ENCODE measurements at regions not wholly inside any gene's neighbourhood (a gene's known extent, or its start where the extent isn't known, plus 50 kb on each side); places are given as distances from the start of the nearest gene placed in this dataset.
"Not testable (repeated sequence)": the region's sequence is repeated elsewhere in the genome, so short reads cannot be mapped to it uniquely, and the experiment has no call there.

DNA sequence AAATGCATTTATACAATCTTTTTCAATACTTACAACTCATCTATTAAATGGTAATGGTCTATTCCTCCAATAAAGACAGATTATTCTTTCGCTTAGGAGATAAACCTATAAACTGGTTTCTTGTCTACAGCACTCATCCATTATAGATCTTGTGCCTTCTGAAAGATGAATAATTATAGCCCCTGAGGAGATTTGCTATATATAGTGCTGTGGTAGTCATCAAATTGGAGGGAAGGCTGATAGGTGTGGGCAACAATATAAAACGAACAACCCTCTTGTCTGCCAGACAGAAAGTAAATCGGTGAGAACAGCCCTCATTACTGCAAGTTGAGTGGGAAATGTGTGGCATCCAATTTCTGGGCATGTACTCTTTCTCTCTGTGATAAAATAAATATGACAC, 292.5 kb upstream of the CNR1 start:
- DNase-seq (ENCODE audit: low read depth, low spot score) = no peak

DNA sequence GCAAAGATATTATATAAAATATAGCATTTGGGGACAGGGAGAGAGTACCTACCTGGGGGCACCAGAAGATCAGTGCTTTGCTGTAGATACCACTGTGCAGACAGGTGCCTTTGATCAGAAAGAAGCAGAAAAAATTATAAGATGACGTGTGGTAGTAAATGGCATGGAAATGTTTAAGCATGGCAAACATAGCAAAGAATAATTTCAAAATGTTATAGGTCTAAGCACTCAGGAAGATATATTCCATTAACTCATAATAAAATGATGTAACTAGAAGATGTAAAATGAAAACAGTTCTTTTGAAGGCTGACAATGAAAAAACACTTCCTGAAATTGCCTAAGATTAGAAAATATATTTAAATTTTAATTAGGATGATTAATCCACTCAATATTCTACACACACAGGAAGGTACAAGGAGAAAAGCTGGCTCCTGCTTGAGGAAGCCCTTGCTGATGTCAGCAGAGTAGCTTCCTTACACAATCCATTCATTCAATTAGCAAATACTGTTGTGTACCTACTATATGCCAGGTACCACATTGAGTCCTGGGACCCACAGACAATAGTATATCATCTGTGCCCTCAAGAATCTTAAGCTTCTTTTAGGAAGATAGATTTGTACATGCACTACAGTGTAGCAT, 290.2 kb upstream of the CNR1 start:
- DNase-seq (ENCODE audit: low read depth, low spot score) = no peak

DNA sequence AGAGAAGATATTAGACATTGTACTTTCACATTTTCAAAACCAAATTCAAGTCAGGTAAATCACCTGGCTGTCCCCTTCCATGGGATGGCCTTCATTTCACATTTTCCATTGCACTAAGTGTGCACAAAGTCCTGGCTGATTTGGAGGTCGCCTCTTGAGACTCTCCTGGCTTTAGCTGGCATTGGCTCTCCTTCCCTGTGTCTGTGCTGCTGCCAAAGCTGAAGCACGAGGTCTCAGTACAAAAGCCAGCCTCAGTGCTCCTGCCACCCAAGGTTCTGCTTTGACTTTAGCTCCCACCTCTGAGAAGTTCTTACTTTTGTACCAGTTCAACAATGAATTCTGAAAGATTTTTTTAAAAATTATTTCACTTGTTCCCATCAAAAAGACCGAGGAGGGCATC, 289.2 kb upstream of the CNR1 start:
- no peak for DNase-seq (ENCODE audit: low read depth, low spot score)

DNA sequence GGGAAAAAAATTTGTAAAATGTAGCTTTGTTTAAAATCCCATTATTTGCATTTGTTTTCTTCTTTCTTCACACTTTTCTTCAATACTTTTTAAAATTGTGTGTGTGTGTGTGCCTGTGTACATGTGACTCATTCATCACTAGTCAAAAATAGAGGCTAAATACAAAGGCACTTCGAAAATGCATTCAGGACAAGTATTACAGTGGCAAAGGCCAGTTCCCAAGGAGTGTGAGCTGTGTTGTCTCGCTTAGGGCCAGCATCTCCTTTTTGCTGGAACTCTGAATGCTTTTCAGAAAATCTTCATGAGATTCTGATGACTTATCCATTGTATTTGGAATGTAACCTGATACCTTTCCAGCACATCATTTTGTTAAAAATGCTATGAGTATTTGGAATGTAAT, 288.5 kb upstream of the CNR1 start:
- no peak for DNase-seq (ENCODE audit: low read depth, low spot score)

DNA sequence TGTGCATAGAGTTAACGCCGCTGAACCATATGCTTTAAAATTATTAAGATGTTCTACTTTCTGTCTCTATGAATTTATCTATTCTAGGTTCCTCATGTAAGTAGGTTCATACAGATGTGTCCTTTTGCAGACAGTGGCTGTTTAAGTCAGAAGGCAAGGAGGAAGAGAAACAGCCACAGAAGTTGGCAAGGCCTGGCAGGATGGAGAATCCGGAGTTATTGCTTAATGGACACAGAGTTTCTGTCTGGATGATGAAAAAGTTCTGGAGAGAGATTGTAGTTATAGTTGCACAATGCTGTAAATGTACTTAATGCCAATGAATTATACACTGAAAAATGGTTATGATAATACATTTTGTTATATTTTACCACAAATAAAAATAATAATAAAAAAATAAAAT, 283.6 kb upstream of the CNR1 start:
- no peak for DNase-seq (ENCODE audit: low read depth, low spot score)

DNA sequence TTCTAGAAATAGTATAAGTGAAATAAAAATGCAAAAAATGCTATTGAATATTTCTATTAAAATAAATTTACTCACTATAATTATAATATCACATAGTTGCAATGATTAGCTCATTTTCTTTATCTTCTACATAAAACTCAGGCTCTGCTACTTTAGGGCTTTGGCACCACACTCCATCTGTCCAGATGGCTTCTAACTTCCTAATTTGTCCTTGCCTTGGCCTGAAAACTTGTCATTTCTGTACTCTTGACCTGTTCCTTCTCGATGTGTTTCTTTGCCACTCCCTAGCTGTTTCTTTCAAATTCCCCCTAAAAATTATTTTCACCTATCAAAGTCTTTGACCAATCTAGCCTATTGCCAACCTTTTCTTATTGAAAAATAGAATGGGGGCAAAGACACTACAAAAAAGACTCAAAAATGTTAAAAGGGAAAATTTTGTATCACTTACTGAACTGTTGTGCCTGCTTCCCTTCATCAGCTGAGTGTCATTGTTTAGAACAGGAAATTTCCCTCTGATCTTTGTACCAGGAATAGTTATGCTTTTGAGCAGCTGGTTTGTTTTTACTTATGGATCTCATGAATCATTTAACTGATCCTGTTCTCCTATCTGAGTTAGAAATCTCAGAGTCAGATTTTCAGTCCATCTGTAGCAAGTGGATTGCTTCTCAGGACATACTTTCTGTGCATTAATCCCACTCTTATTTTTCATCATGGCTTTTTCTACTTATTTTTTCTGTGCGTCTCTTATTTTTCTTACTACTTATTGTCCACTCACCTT, 279.2 kb upstream of the CNR1 start:
- DNase-seq (ENCODE audit: low read depth, low spot score) = no peak

DNA sequence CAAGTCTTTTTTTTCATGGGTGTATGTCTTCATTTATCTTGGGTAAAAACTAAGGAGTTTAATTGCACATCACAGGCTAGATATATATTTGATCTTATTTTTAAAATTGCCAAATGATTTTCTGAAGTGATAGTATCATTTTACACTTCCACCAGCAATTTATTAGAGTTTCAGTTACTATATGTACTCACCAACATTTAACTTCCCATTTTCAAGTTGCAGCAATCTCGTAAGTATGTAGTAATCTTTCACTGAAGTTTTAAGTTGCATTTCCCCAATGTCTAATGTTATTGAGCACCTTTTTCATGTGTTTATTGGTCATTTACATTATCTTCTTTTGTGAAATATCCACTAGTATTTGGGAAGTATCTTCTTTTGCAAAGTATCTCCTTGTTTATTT, 277.4 kb upstream of the CNR1 start:
- no peak for DNase-seq (ENCODE audit: low read depth, low spot score)

DNA sequence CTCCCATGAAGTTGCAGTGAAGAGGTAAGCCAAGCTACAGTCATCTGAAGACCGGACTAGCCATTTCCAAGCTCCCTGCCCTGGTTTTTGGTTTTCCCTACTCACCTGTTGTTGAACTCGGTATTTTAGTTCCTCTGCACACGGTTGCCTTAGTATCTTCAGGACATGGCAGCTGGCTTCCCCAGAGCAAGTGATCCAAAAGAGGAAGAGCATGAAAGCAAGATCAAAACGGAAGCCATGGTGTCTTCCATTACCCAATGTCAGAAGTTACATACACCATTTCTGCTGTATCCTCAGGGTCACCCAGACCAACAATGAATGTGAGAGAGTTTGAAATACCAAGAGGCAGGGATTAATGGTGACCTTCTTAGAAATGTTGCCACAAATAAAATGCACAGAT, 276.6 kb upstream of the CNR1 start:
- no peak for DNase-seq (ENCODE audit: low read depth, low spot score)

DNA sequence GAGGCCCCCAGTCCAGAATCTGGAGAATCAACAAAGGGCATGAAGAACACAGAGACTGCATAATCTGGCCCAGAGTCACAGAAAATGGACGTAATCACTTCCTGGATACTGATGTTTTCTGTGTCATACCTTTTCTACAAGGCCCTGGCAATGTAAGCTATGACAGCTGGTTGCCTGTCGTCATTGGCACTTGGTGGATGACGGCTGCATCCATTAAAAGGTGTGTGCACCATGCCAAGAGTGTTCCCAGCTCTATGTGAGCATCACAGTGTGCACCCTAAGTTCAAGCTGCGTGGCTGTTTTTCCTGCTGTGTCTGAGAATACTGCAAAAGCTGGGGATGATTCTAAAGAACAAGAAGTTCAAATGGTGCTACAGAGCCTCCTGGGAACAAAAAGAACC, 275.2 kb upstream of the CNR1 start:
- DNase-seq (ENCODE audit: low read depth, low spot score) = no peak

DNA sequence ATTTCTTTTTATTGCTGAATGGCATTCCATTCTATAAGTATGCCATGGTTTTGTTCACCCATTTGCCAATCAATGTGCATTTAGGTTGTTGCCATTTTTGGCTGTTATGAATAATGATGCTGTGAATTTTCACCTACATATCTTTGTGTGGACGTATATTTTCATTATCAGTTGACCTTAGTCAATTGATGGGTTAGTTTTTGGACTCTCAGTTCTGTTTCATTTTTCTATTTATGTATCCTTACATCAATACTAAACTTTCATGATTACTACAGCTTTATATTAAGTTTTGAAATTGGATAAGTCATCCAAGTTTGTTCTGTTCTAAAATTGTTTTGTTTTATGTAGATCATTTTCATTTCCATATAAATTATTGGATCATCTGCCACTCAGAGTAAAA, 261.9 kb upstream of the CNR1 start:
- DNase-seq (ENCODE audit: low read depth, low spot score) = no peak

DNA sequence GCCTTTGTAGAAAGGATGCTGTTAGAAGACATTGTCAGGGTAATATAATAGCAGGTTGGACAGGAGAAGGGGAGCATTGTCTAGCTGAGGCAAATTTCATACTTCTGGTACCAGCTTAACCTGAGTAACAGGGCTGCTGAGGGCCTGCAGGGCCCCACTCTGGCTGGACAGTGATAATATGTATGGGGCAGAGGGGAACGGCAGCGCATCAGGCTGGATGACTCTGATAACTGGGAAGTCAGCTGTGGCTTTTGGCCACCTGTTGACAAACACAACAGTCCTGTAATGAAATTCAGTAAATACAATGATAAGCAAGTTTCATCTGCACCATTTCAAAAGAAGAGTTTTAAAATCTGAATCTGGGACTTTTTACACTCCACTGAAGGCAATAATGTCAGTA, 259.9 kb upstream of the CNR1 start:
- DNase-seq (ENCODE audit: low read depth, low spot score) = no peak

DNA sequence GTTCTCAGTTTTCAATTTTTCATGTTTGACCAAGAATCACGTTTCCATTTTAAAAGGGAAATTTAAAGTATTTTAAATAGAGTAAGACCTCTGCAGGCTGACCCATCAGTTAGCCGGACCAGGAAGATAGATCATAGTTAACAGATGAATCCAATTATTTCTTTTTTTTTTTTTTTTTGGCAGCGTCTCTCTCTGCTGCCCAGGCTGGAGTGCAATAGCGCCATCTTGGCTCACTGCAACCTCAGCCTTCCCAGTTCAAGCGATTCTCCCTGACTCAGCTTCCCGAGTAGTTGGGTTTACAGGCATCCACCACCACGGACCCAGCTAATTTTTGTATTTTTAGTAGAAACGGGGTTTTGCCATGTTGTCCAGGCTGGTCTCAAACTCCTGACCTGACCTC, 256.7 kb upstream of the CNR1 start:
- DNase-seq (ENCODE audit: low read depth, low spot score) = no peak

DNA sequence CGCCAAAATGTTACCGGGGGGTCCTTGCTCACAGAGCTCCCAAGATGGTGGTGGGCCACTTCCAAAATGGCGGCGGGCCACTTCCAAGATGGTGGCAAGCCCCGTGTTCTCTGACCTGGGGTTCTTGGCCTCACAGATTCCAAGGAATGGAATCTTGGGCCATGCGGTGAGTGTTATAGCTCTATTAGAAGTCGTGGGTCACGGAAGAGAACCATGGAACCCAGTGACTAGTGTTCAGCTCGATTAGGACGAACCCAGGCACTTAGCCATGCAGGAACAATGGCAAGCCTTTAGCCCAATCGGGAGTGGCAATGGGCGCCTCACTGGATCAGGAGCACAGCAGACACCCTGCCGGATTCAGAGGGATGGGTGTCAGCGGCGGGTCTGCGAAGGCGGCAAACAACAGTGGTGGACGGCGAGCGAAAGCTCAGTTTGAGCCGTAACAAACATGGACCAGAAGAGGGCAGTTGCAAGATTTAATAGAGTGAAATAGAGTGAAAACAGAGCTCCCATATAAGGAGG, 254.9 kb upstream of the CNR1 start:
- not testable (repeated sequence) for DNase-seq (ENCODE audit: low read depth, low spot score)

DNA sequence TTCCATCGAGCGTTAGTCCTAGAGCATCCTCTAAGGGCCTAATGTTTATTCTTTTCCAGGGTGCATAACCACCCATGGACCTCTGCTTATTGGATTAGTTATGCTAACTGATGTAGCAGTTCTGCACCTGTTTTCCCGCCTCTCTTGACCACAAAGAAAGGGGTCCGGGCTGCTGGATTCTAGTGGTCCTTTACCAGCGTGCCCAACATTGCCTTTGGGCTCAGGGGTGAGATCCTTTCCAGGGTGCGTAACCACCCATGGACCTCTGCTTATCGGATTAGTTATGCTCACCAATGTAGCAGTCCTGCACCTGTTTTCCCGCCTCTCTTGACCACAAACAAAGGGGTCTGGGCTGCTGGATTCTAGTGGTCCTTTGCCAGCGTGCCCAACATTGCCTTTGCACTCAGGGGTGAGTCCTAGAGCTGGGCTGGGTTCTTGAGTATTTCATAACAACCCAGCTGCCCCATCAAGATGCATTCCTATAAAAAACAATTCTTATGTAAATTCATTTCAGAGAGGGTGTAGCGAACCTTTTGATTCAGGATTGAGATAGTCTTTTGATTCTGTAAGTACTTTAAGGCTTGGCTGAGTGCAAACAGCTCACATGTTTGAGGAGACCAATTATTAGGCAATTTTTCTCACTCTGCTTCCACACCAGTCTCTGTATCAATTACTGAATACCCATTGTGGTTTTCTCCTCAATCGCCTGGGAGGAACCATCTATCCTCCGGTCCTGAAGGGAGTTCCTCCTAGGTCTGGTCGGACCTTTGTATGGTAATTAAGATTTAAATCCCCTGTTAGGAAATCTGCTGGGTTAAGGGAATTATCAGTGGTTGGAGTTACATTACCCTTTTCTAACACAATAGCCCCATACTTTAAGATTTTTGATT, 253.0 kb upstream of the CNR1 start:
- not testable (repeated sequence) for DNase-seq (ENCODE audit: low read depth, low spot score)

DNA sequence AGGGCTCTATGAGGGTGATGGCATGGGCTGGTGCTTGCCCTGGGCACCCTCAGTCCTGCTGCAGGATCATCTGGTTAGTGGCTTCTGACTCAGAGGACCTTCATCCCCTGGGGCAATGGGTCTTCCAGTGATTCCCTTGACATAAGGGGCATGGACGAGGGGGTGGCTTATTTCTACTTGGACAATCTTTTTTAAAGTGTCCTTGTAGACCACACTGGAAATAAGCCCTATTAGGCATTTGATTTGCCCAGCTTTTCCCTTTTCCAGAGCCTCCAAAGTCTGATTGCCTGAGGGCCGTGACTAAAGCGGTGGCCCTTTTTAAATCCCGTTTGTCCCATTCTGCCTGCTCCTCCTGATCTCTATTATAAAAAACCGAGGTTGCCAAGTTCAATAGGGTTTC, 251.2 kb upstream of the CNR1 start:
- DNase-seq (ENCODE audit: low read depth, low spot score) = not testable (repeated sequence)

DNA sequence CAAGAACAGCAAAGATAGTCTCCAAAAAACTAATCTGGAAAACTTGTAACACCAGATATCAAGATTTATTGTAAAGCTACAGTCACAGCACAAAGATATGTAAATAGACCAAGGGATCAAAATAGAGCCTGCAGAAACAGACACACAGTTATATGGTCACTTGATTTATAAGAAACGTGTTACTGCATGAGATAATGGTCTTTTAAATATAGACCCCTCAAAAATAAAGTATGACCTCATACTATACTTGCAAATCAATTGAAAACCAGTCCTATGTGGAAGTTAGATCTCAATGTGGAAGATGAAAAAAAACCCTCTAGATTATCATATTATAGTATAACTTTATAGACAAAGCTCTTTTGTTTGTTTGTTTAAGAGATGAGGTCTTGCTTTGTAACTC, 247.3 kb upstream of the CNR1 start:
- no peak for DNase-seq (ENCODE audit: low read depth, low spot score)

DNA sequence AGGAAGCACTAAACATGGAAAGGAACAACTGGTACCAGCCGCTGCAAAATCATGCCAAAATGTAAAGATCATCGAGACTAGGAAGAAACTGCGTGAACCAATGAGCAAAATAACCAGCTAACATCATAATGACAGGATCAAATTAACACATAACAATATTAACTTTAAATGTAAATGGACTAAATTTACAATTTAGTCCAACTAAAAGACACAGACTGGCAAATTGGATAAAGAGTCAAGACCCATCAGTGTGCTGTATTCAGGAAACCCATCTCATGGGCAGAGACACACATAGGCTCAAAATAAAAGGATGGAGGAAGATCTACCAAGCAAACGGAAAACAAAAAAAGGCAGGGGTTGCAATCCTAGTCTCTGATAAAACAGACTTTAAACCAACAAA, 242.2 kb upstream of the CNR1 start:
- DNase-seq (ENCODE audit: low read depth, low spot score) = not testable (repeated sequence)

DNA sequence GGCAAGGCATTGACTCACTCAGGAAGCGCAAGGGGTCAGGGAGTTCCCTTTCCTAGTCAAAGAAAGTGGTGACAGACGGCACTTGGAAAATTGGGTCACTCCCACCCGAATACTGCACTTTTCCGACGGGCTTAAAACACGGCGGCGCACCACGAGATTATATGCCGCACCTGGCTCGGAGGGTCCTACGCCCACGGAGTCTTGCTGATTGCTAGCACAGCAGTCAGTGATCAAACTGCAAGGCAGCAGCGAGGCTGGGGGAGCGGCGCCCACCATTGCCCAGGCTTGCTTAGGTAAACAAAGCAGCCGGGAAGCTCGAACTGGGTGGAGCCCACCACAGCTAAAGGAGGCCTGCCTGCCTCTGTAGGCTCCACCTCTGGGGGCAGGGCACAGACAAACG, 240.5 kb upstream of the CNR1 start:
- DNase-seq (ENCODE audit: low read depth, low spot score) = not testable (repeated sequence)

DNA sequence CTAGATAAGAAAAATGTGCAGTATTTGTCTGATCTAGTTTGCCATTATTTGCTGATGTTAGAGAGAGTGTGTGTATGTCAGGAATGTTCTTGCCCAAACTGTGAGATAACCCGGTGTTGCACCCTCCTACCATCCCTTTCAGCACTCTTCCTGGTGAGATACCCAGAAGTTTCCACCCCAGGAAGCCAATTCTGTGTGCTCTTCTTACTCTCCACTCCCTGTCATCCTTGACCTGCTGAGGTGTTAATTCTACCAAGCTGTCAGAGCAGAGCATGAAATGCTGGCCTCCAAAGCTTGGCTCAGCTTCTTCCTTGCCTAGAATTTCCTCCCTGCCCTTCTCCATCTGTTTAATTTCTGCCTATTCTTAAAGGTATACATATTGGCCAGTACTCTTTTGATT, 237.3 kb upstream of the CNR1 start:
- no peak for DNase-seq (ENCODE audit: low read depth, low spot score)

DNA sequence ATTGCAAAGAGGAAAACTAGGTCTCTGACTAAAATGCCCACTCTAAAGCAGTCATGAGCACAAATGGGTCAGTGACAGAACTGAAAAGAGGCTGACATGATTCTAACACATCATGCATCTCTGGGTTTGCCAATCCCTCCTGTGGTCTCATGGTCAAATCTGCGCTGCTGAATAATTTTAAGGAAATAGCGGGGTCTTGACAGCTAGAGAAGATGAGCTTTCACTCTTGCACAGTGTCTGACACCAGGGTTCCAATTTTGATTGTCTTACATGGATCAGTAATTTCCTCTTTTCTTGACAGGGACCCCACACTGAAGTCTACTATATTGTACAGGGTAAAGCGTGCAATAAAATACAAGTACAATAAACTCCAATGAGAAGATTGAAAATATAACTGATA, 236.8 kb upstream of the CNR1 start:
- no peak for DNase-seq (ENCODE audit: low read depth, low spot score)

DNA sequence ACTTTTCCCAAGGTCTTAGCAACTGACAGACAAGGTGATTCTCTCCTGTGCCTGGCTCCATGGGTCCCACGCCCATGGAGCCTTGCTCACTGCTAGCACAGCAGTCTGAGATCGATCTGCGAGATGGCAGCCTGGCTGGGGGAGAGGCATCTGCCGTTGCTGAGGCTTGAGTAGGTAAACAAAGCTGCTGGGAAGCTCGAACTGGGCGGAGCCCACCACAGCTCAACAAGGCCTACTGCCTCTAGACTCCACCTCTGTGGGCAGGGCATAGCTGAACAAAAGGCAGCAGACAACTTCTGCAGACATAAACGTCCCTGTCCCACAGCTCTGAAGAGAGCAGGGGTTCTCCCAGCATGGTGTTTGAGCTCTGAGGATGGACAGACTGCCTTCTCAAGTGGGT, 224.9 kb upstream of the CNR1 start:
- not testable (repeated sequence) for DNase-seq (ENCODE audit: low read depth, low spot score)

DNA sequence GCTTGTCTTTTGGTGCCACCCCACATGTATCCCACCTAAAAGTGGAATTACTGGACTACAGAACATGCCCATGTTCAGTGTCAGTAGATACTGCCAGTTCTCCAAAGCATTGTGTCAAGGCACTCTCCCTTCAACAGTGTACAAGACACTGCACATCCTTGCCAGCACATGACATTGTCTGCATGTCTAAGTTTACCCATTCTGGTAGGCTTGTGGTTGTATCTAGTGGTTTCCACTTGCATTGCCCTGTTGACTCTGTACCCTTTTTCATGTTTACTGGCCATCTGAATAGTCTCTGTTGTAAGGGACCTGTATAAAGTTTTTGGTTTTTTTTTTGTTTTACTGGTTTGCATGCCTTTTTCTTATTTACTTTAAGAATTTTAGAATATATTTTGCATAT, 222.4 kb upstream of the CNR1 start:
- no peak for DNase-seq (ENCODE audit: low read depth, low spot score)

All from smooth muscle cell of the brain vasculature (primary cell).